MM.1S (cell line): ENCODE measurements at regions not wholly inside any gene's neighbourhood (a gene's known extent, or its start where the extent isn't known, plus 50 kb on each side); places are given as distances from the start of the nearest gene placed in this dataset.

Experiments used
- DNase-seq: peaks from one replicate; pipeline ENCODE4 v3.0.0-alpha.2; 2015
- H2AFZ ChIP-seq: fragments of 300-600 bp; sonication (generic); 2 replicates; pipeline ENCODE4 v1.6.0; 2016; ENCODE audit warnings: antibody characterized with exemption, low read length
- H3F3A ChIP-seq: fragments of 300-600 bp; sonication (generic); 2 replicates; pipeline ENCODE4 v1.6.1; 2016; ENCODE audit warnings: mild to moderate bottlenecking, antibody characterized with exemption, low read length, moderate library complexity, mixed read lengths; ENCODE audit not compliant: insufficient read depth
- H3K27ac ChIP-seq: fragments of 300-600 bp; sonication (generic); 2 replicates; pipeline ENCODE4 v1.5.1; 2016; ENCODE audit warnings: mild to moderate bottlenecking, low read length
- H3K27me3 ChIP-seq: fragments of 300-600 bp; sonication (generic); replicated peaks from 2 replicates; pipeline ENCODE4 v1.6.0; 2016; ENCODE audit warnings: low read length; ENCODE audit not compliant: insufficient read depth
- H3K36me3 ChIP-seq: fragments of 300-600 bp; sonication (generic); replicated peaks from 2 replicates; pipeline ENCODE4 v1.6.1; 2016; ENCODE audit warnings: mild to moderate bottlenecking, low read length, mixed read lengths; ENCODE audit not compliant: insufficient read depth
- H3K4me1 ChIP-seq: fragments of 300-600 bp; sonication (generic); 2 replicates; pipeline ENCODE4 v1.6.1; 2016; ENCODE audit warnings: low read length, mixed read lengths
- H3K4me2 ChIP-seq: fragments of 300-600 bp; sonication (generic); 2 replicates; pipeline ENCODE4 v1.6.0; 2016; ENCODE audit warnings: low read depth, low read length
- H3K4me3 ChIP-seq: fragments of 300-600 bp; sonication (generic); 2 replicates; pipeline ENCODE4 v1.5.1; 2016; ENCODE audit warnings: low read length, mixed read lengths
- H3K79me2 ChIP-seq: fragments of 300-600 bp; sonication (generic); 2 replicates; pipeline ENCODE4 v1.6.1; 2016; ENCODE audit warnings: mixed run types, low read length, mixed read lengths
- H3K9ac ChIP-seq: fragments of 300-600 bp; sonication (generic); 2 replicates; pipeline ENCODE4 v1.6.1; 2016; ENCODE audit warnings: low read length, mixed read lengths
- H3K9me2 ChIP-seq: fragments of 300-600 bp; sonication (generic); replicated peaks from 2 replicates; pipeline ENCODE4 v1.6.1; 2016; ENCODE audit warnings: mild to moderate bottlenecking, low read length, mixed read lengths; ENCODE audit not compliant: insufficient read depth
- H3K9me3 ChIP-seq: fragments of 300-600 bp; sonication (generic); replicated peaks from 2 replicates; pipeline ENCODE4 v1.6.1; 2016; ENCODE audit warnings: mild to moderate bottlenecking, low read length, mixed read lengths; ENCODE audit not compliant: insufficient read depth
- H4K20me1 ChIP-seq: fragments of 300-600 bp; sonication (generic); 2 replicates; pipeline ENCODE4 v1.6.1; 2016; ENCODE audit warnings: mild to moderate bottlenecking, low read length, moderate library complexity, mixed read lengths; ENCODE audit not compliant: insufficient read depth
- CTCF ChIP-seq: fragments of 300-600 bp; sonication (generic); IDR thresholded peaks from 2 replicates; pipeline ENCODE4 v1.5.1; 2016; ENCODE audit warnings: antibody characterized with exemption, low read length, mixed read lengths
- EZH2 ChIP-seq: fragments of 300-600 bp; sonication (generic); optimal IDR thresholded peaks from 2 replicates; pipeline ENCODE3; 2017; ENCODE audit warnings: low read depth, mild to moderate bottlenecking, antibody characterized with exemption, low read length, mixed read lengths
- EZH2phosphoT487 ChIP-seq: fragments of 300-600 bp; sonication (generic); IDR thresholded peaks from 2 replicates; pipeline ENCODE4 v1.6.1; 2018; ENCODE audit warnings: antibody characterized with exemption, low read length

GRCh38 chr21:22280851-22281250 is 1282.6 kb downstream of the NCAM2 start:
- Histone ChIP-seq H3K9me2 (no peaks in the 10 kb centered on the region), H3K4me2 (no peak overlapping the region), H3K27me3 (no peaks in the 10 kb centered on the region), H3K4me3 (no peak overlapping the region), H3K9me3 (no peaks in the 10 kb centered on the region), H3K79me2 (no peaks in the 10 kb centered on the region), H3K36me3 (no peaks in the 10 kb centered on the region), H3K9ac (no peak overlapping the region), H4K20me1 (no peaks in the 10 kb centered on the region), H2AFZ (no peak overlapping the region), H3K27ac (no peak overlapping the region), H3K4me1 (no peaks in the 10 kb centered on the region), H3F3A (no peaks in the 10 kb centered on the region)
- TF ChIP-seq CTCF (no peak), EZH2 (no peak), EZH2phosphoT487 (no peak)
- no peak for DNase-seq

GRCh38 chr21:22288885-22289499 is 1290.8 kb downstream of the NCAM2 start:
- H3K9me3 ChIP-seq = no peaks in the 10 kb centered on the region
- H3K4me3 ChIP-seq = no peak overlapping the region
- H4K20me1 ChIP-seq = no peaks in the 10 kb centered on the region
- H3K27me3 ChIP-seq = no peaks in the 10 kb centered on the region
- H3K9me2 ChIP-seq = no peaks in the 10 kb centered on the region
- no peak overlapping the region for H3K9ac ChIP-seq
- DNase-seq = no peak
- H3K27ac ChIP-seq = no peak overlapping the region
- H2AFZ ChIP-seq = no peak overlapping the region
- H3F3A ChIP-seq = no peaks in the 10 kb centered on the region
- no peaks in the 10 kb centered on the region for H3K79me2 ChIP-seq
- TF ChIP-seq EZH2phosphoT487 (no peak), CTCF (no peak), EZH2 (no peak)
- H3K4me2 ChIP-seq = no peak overlapping the region
- no peaks in the 10 kb centered on the region for H3K36me3 ChIP-seq
- H3K4me1 ChIP-seq = no peaks in the 10 kb centered on the region

GRCh38 chr21:22292144-22292543 is 1293.9 kb downstream of the NCAM2 start:
- H4K20me1 ChIP-seq = no peaks in the 10 kb centered on the region
- no peak for DNase-seq
- H3K9ac ChIP-seq = no peak overlapping the region
- H3K9me3 ChIP-seq = no peaks in the 10 kb centered on the region
- no peaks in the 10 kb centered on the region for H3K4me1 ChIP-seq
- H3K27ac ChIP-seq = no peak overlapping the region
- no peak overlapping the region for H2AFZ ChIP-seq
- H3K79me2 ChIP-seq = no peaks in the 10 kb centered on the region
- no peaks in the 10 kb centered on the region for H3K36me3 ChIP-seq
- no peak overlapping the region for H3K4me3 ChIP-seq
- H3F3A ChIP-seq = no peaks in the 10 kb centered on the region
- no peaks in the 10 kb centered on the region for H3K27me3 ChIP-seq
- TF ChIP-seq EZH2 (no peak), EZH2phosphoT487 (no peak), CTCF (no peak)
- H3K4me2 ChIP-seq = no peak overlapping the region
- no peaks in the 10 kb centered on the region for H3K9me2 ChIP-seq
